ENCODE measurements at regions not wholly inside any gene's neighbourhood (a gene's known extent, or its start where the extent isn't known, plus 50 kb on each side); places are given as distances from the start of the nearest gene placed in this dataset.

GRCh38 chr9:4380406-4380805, 80.5 kb upstream of the GLIS3 start:
- TF ChIP-seq CTCF (IDR thresholded peaks at IDR 0.05; ENCODE audit: low read depth, low read length, poor library complexity, severe bottlenecking), result no peak
- TF ChIP-seq EZH2phosphoT487 (IDR thresholded peaks at IDR 0.05; ENCODE audit: borderline replicate concordance, low read length), result no peak

All from DOHH2 (cell line).